NOMO-1 treated with DMSO at 0.1 percent for 48 hours (cell line): ENCODE measurements at regions not wholly inside any gene's neighbourhood (a gene's known extent, or its start where the extent isn't known, plus 50 kb on each side); places are given as distances from the start of the nearest gene placed in this dataset.
"Not testable (repeated sequence)": the region's sequence is repeated elsewhere in the genome, so short reads cannot be mapped to it uniquely, and the experiment has no call there.

Experiments used
- DNase-seq: peaks from one replicate; lab custom pipeline; 2025; ENCODE audit not compliant: unreplicated experiment; lab: John Stamatoyannopoulos, UW

- DNase-seq, result no peak
These were observed 52.2 kb upstream of the MKI67 start for GRCh38 chr10:128178302-128178958.

GRCh38 chr10:128180843-128181242 lies 54.6 kb upstream of the MKI67 start:
- DNase-seq, result no peak

GRCh38 chr10:128185627-128186026 lies 59.4 kb upstream of the MKI67 start:
- DNase-seq, result no peak

GRCh38 chr10:128186959-128187787 lies 61.0 kb upstream of the MKI67 start:
- no peak for DNase-seq

- DNase-seq, result no peak
These were observed 61.6 kb upstream of the MKI67 start for GRCh38 chr10:128187788-128188185.

GRCh38 chr10:128189176-128189575 lies 63.0 kb upstream of the MKI67 start:
- DNase-seq, result no peak

GRCh38 chr10:128191847-128192246 lies 65.6 kb upstream of the MKI67 start:
- no peak for DNase-seq

GRCh38 chr10:128201826-128202225 lies 75.6 kb upstream of the MKI67 start:
- not testable (repeated sequence) for DNase-seq

GRCh38 chr10:128203028-128203427 lies 76.8 kb upstream of the MKI67 start:
- DNase-seq, result no peak

GRCh38 chr10:128205591-128205990 lies 79.4 kb upstream of the MKI67 start:
- not testable (repeated sequence) for DNase-seq

- DNase-seq, result no peak
These were observed 80.5 kb upstream of the MKI67 start for GRCh38 chr10:128206676-128207075.

- DNase-seq, result no peak
These were observed 83.6 kb upstream of the MKI67 start for GRCh38 chr10:128209862-128210214.

GRCh38 chr10:128210215-128211063 lies 84.2 kb upstream of the MKI67 start:
- DNase-seq, result no peak

- no peak for DNase-seq
These were observed 84.9 kb upstream of the MKI67 start for GRCh38 chr10:128211064-128211504.

- peak; percentile 65 for DNase-seq
These were observed 85.9 kb upstream of the MKI67 start for GRCh38 chr10:128211953-128212727.

- DNase-seq, result no peak
These were observed 86.9 kb upstream of the MKI67 start for GRCh38 chr10:128213156-128213555.

- no peak for DNase-seq
These were observed 89.5 kb upstream of the MKI67 start for GRCh38 chr10:128215733-128216132.

GRCh38 chr10:128217136-128217535 lies 90.9 kb upstream of the MKI67 start:
- DNase-seq, result no peak

GRCh38 chr10:128218161-128218560 lies 91.9 kb upstream of the MKI67 start:
- no peak for DNase-seq

- DNase-seq, result no peak
These were observed 93.1 kb upstream of the MKI67 start for GRCh38 chr10:128219295-128219694.

GRCh38 chr10:128220021-128220420 lies 93.8 kb upstream of the MKI67 start:
- DNase-seq, result no peak
